Lung (tissue), 11 donors: ENCODE measurements at regions not wholly inside any gene's neighbourhood (a gene's known extent, or its start where the extent isn't known, plus 50 kb on each side); places are given as distances from the start of the nearest gene placed in this dataset.

Experiments
- ATAC-seq: fragments of 200-7000 bp; cut with Tn5 transposase; one replicate; pipeline ENCODE4 v1.9.1; 2020; ENCODE audit warnings: moderate number of reproducible peaks; ENCODE audit not compliant: insufficient read depth, low FRiP score
- DNase-seq, 3 donors: peaks; one replicate each; pipeline ENCODE4 v3.0.0-alpha.2; 2013 to 2017
- H3K27ac ChIP-seq, 2 donors: one replicate each; pipeline ENCODE4 v1.5.1; 2013; ENCODE audit warnings: mild to moderate bottlenecking in 2 of 2, moderate library complexity in 2 of 2, control low read depth in 1 of 2, inconsistent platforms in 1 of 2, low read depth in 1 of 2, low read length in 1 of 2
- H3K27me3 ChIP-seq, 3 donors: one replicate each; pipeline ENCODE4 v1.5.1; 2013; ENCODE audit warnings: low read length in 2 of 3; ENCODE audit not compliant: control insufficient read depth in 3 of 3, insufficient read depth in 3 of 3
- H3K36me3 ChIP-seq, 4 donors: one replicate each; pipeline ENCODE4 v1.5.1; 2013; ENCODE audit warnings: low read length in 4 of 4, mild to moderate bottlenecking in 1 of 4, moderate library complexity in 1 of 4; ENCODE audit not compliant: control insufficient read depth in 4 of 4, insufficient read depth in 4 of 4
- H3K4me1 ChIP-seq, 5 donors: one replicate each; pipeline ENCODE4 v1.5.1; 2013; ENCODE audit warnings: low read length in 5 of 5, mild to moderate bottlenecking in 2 of 5, moderate library complexity in 1 of 5; ENCODE audit not compliant: control insufficient read depth in 5 of 5, insufficient read depth in 5 of 5
- H3K4me3 ChIP-seq: one replicate; pipeline ENCODE4 v1.5.1; 2013; ENCODE audit warnings: mild to moderate bottlenecking, control low read depth, moderate library complexity
- H3K9ac ChIP-seq, 2 donors: one replicate each; pipeline ENCODE4 v1.5.1; 2013; ENCODE audit warnings: low read length in 2 of 2, control low read depth in 1 of 2; ENCODE audit not compliant: insufficient read depth in 1 of 2
- H3K9me3 ChIP-seq, 4 donors: one replicate each; pipeline ENCODE4 v1.5.1; 2013; ENCODE audit warnings: low read length in 3 of 4, mild to moderate bottlenecking in 1 of 4, moderate library complexity in 1 of 4; ENCODE audit not compliant: control insufficient read depth in 4 of 4, insufficient read depth in 3 of 4
- CTCF ChIP-seq: IDR thresholded peaks from 2 replicates; pipeline ENCODE4 v1.5.1; 2012; ENCODE audit warnings: mild to moderate bottlenecking; ENCODE audit errors: control extremely low read depth, extremely low read depth
- WGBS, 2 donors: extraction: QIAGEN DNeasy Blood & Tissue Kit; methylation state at CpG; one replicate each; pipeline ENCODE4 v1.1.7; 2013; 5-methylcytosine and 5-hydroxymethylcytosine counted together
- donor health status: control.
- donor health status: control.
- donor health status: Bipolar disorder and iron deficiency.
- donor health status: healthy.
- donor health status: DM: yes; HTN: yes; CAD: no.

GRCh38 chr3:18968120-18968519 is 180.2 kb upstream of the KCNH8 start:
- no peak overlapping the region for H3K9ac ChIP-seq
- no peaks in the 10 kb centered on the region for H3K27me3 ChIP-seq
- H3K9me3 ChIP-seq, result no peaks in the 10 kb centered on the region
- no peak overlapping the region for H3K4me3 ChIP-seq
- DNase-seq, result no peak
- H3K36me3 ChIP-seq, result no peaks in the 10 kb centered on the region
- WGBS, 2 donors, result 53 to 62% methylated on average over 3 of the region's 3 CpGs
- no peak overlapping the region for H3K27ac ChIP-seq
- no peak for TF ChIP-seq CTCF
- ATAC-seq, result no peak
- H3K4me1 ChIP-seq, result no peaks in the 10 kb centered on the region

GRCh38 chr3:18965781-18966180 is 182.5 kb upstream of the KCNH8 start:
- no peak for ATAC-seq
- no peak for TF ChIP-seq CTCF
- H3K4me1 ChIP-seq, result no peaks in the 10 kb centered on the region
- no peak overlapping the region for H3K9ac ChIP-seq
- 75 to 89% methylated on average over 2 of the region's 2 CpGs for WGBS, 2 donors
- no peaks in the 10 kb centered on the region for H3K27me3 ChIP-seq
- H3K27ac ChIP-seq, result no peak overlapping the region
- H3K9me3 ChIP-seq, result no peaks in the 10 kb centered on the region
- no peaks in the 10 kb centered on the region for H3K36me3 ChIP-seq
- DNase-seq, result no peak
- no peak overlapping the region for H3K4me3 ChIP-seq

- no peak for ATAC-seq
- no peaks in the 10 kb centered on the region for H3K9me3 ChIP-seq
- 76 to 88% methylated on average over 3 of the region's 3 CpGs for WGBS, 2 donors
These were observed 183.7 kb upstream of the KCNH8 start for GRCh38 chr3:18964640-18965039.

More at GRCh38 chr3:18964640-18965039, 183.7 kb upstream of the KCNH8 start:
- Histone ChIP-seq H3K4me3 (no peak overlapping the region), H3K27ac (no peak overlapping the region), H3K27me3 (no peaks in the 10 kb centered on the region), H3K36me3 (no peaks in the 10 kb centered on the region), H3K9ac (no peak overlapping the region), H3K4me1 (no peaks in the 10 kb centered on the region)
- no peak for TF ChIP-seq CTCF
- DNase-seq, result no peak
